MCF 10A (cell line): ENCODE measurements at regions not wholly inside any gene's neighbourhood (a gene's known extent, or its start where the extent isn't known, plus 50 kb on each side); places are given as distances from the start of the nearest gene placed in this dataset.

Experiments
- BruUV-seq: library from RNA; stranded (reverse); fragments of 400-500 nt; replicated peaks from 2 replicates; lab custom pipeline; 2021; lab: Mats Ljungman, UMichigan
- CTCF ChIA-PET: fragments of 300-600 bp; sonication (Branson Sonifier 250); formaldehyde crosslinking; extraction: SDS; loops from one replicate; lab custom pipeline; 2021; ENCODE audit warnings: antibody characterized with exemption, inconsistent platforms; lab: Yijun Ruan, JAX
- POLR2A ChIA-PET: fragments of 300-600, 350-650 bp; sonication (Branson Sonifier 250); formaldehyde crosslinking; extraction: SDS; loops from one replicate; lab custom pipeline; 2020; ENCODE audit warnings: antibody characterized with exemption, inconsistent platforms; lab: Yijun Ruan, JAX
- DNase-seq: peaks from one replicate; pipeline ENCODE4 v3.0.0-alpha.2; 2018; ENCODE audit not compliant: unreplicated experiment
- H3K27ac Mint-ChIP-seq: one replicate; pipeline ENCODE4 v1.8.0; 2022; ENCODE audit warnings: mild to moderate bottlenecking, low read depth, mixed read lengths; ENCODE audit not compliant: unreplicated experiment
- H3K27me3 Mint-ChIP-seq: one replicate; pipeline ENCODE4 v1.8.0; 2022; ENCODE audit warnings: mixed read lengths; ENCODE audit not compliant: insufficient read depth, unreplicated experiment
- H3K36me3 Mint-ChIP-seq: one replicate; pipeline ENCODE4 v1.8.0; 2022; ENCODE audit warnings: mild to moderate bottlenecking, moderate library complexity, mixed read lengths; ENCODE audit not compliant: insufficient read depth, unreplicated experiment
- H3K4me1 Mint-ChIP-seq: one replicate; pipeline ENCODE4 v1.8.0; 2022; ENCODE audit warnings: mixed read lengths; ENCODE audit not compliant: insufficient read depth, unreplicated experiment
- H3K4me3 Mint-ChIP-seq: one replicate; pipeline ENCODE4 v1.8.0; 2022; ENCODE audit warnings: mild to moderate bottlenecking, moderate library complexity, mixed read lengths; ENCODE audit not compliant: unreplicated experiment
- H3K9me3 Mint-ChIP-seq: one replicate; pipeline ENCODE4 v1.8.0; 2022; ENCODE audit warnings: mixed read lengths; ENCODE audit not compliant: unreplicated experiment
- CTCF ChIP-seq: fragments of 200-600 bp; IDR thresholded peaks from one replicate; pipeline ENCODE4 v1.8.0; 2022; ENCODE audit warnings: antibody characterized with exemption, mild to moderate bottlenecking; ENCODE audit not compliant: unreplicated experiment
- intact Hi-C: fragments of 100-400 bp; cut with micrococcal nuclease; formaldehyde crosslinking; loops from 2 replicates; pipeline ENCODE4 v1.14.1; 2022

DNA sequence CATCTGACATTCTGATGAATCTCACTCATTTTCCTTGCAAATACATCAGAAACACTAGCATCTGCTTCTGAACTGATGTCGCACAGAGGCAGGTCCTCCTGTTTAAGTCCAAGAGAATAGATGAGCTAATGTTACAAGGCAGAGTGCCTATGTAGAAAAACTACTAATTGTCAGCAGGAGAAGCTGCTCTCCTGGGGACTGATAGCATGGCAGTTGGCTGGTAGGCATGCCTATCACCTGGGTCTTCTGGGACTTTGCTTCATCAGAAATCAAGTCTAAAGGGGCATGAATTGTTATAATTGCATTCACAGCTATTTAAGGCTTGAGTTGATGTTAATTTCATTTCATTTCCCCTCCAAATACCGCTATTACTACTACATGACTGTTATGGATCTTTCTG is 457.2 kb downstream of the RAP2B start:
- Mint-ChIP-seq H3K36me3 (no peaks in the 10 kb centered on the region), H3K4me1 (peaks cover 21% of the 10 kb centered on the region), H3K27me3 (no peaks in the 10 kb centered on the region), H3K9me3 (no peaks in the 10 kb centered on the region), H3K4me3 (no peak overlapping the region), H3K27ac (no peak overlapping the region)
- CTCF ChIA-PET, result no interaction called here
- intact Hi-C loops, result no loop called here
- POLR2A ChIA-PET, result interaction anchor here (0.7 kb wide), 1 partner anchor 607 kb away, joined by 3 read pairs; no protein-coding TSS in a partner anchor
- DNase-seq, result no peak
- no TSS peak for BruUV-seq
- TF ChIP-seq CTCF, result no peak

DNA sequence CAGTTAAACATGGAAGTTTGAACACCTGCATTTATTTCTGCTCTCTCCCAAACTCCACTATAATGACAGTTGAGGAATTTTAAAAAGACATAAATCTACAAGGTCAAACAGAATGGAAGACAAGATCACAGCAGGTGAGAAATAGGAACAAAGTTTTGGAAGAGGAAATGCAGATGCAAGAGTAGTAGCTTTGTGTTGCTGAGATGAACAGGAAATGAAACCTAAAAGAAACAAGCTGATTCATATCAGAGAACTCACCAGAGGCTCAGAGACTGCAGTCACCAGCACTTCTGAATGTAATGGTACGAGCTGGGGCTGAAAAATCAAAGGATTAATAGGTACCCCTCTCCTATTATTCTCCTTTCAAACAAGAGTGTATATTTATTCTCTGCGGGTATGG is 459.9 kb downstream of the RAP2B start:
- intact Hi-C loops, result no loop called here
- ChIA-PET POLR2A (interaction anchor here (0.6 to 0.7 kb wide), 2 partner anchors 54 to 475 kb away, joined by 3 read pairs; no protein-coding TSS in a partner anchor), CTCF (interaction anchor here (0.5 to 0.6 kb wide), 2 partner anchors 388 to 1645 kb away, joined by 3 to 4 read pairs; no protein-coding TSS in a partner anchor)
- BruUV-seq, result no TSS peak
- Mint-ChIP-seq H3K36me3 (no peaks in the 10 kb centered on the region), H3K27me3 (no peaks in the 10 kb centered on the region), H3K9me3 (no peaks in the 10 kb centered on the region), H3K4me3 (no peak overlapping the region), H3K4me1 (peaks cover 12% of the 10 kb centered on the region), H3K27ac (no peak overlapping the region)
- no peak for DNase-seq
- no peak for TF ChIP-seq CTCF

DNA sequence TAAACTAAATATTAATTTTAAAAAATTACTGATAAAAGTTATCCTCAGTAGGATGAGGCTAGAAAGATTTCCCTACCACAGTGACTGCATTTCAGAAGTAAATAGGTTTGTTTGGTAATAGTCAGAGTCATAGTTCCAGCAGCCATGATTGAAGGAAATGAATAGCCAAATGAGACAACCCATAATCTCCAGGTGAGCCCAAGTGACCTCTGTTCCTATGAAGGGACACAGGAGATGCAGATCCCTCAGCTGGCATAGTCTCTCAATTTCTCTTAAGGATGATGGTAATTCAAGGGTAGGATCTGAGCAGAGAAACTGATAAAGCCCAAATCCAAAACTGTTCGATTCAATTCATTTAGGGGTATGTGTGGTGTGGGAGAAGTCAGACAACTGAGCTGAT is 461.8 kb downstream of the RAP2B start:
- DNase-seq, result no peak
- TF ChIP-seq CTCF, result no peak
- ChIA-PET POLR2A (interaction anchor here (1.0 to 1.2 kb wide), 2 partner anchors 8 to 10 kb away, joined by 4 to 5 read pairs; no protein-coding TSS in a partner anchor), CTCF (interaction anchor here (1.1 to 1.2 kb wide), 2 partner anchors 143 to 578 kb away, joined by 3 read pairs; no protein-coding TSS in a partner anchor)
- intact Hi-C loops, result no loop called here
- peaks cover 12% of the 10 kb centered on the region for H3K4me1 Mint-ChIP-seq
- no peaks in the 10 kb centered on the region for H3K27me3 Mint-ChIP-seq
- H3K4me3 Mint-ChIP-seq, result no peak overlapping the region
- BruUV-seq, result no TSS peak
- no peak overlapping the region for H3K27ac Mint-ChIP-seq
- no peaks in the 10 kb centered on the region for H3K9me3 Mint-ChIP-seq
- no peaks in the 10 kb centered on the region for H3K36me3 Mint-ChIP-seq

DNA sequence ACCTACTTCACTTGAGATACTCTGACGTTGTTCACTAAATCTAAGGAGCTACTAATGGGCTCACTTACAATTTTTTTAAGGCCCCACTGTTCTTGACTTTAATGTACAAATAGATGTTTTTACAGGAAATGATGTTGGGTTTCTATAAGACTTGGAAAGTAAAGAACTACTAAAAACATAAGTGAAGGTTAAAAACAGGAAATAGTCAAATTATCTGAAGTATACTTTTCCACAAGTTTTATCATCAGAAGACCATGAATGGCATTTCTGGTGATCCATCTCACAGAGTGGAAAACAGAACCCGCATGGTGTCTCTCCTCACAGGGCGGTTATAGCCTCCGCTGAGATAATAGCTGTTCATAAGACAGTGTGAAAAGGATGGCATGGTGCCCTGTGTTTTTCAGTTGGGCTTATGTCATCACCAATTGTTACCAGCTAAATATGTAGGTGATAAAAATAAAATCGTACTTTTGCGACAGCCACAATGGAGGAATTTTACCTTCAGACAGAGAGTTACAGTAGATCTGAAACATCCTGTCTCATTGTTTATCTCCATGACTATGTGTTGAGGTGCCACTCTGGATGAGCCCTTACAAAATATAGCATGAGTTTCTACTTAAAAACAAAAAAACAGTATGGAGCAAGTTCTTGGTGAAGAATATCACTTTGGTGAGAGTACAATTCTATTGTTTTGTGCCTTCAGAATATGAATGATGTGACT is 462.4 kb downstream of the RAP2B start:
- BruUV-seq, result no TSS peak
- intact Hi-C loops, result no loop called here
- no peak for DNase-seq

More for the DNA sequence above, 462.4 kb downstream of the RAP2B start:
- no peak for TF ChIP-seq CTCF
- Mint-ChIP-seq H3K9me3 (no peaks in the 10 kb centered on the region), H3K27ac (no peak overlapping the region), H3K27me3 (no peaks in the 10 kb centered on the region), H3K36me3 (no peaks in the 10 kb centered on the region), H3K4me1 (peaks cover 12% of the 10 kb centered on the region), H3K4me3 (no peak overlapping the region)
- ChIA-PET CTCF (interaction anchor here (0.6 to 1.3 kb wide), 5 partner anchors 15 to 581 kb away, joined by 3 to 4 read pairs (median 3); no protein-coding TSS in a partner anchor), POLR2A (interaction anchor here (1.0 to 1.1 kb wide), 2 partner anchors 9 to 40 kb away, joined by 4 to 5 read pairs; no protein-coding TSS in a partner anchor)
